ENCODE measurements at regions not wholly inside any gene's neighbourhood (a gene's known extent, or its start where the extent isn't known, plus 50 kb on each side); places are given as distances from the start of the nearest gene placed in this dataset.

GRCh38 chr15:62979252-62979651, 63.3 kb upstream of the TPM1 start:
- no peaks in the 10 kb centered on the region for H3K36me3 ChIP-seq (replicated peaks in 1 of 2; ENCODE audit: control insufficient read depth in 2 of 2, insufficient read depth in 2 of 2, low read length in 2 of 2)
- H3K18ac ChIP-seq (ENCODE audit: low read length), result no peak overlapping the region
- no peak overlapping the region for H2AK5ac ChIP-seq (ENCODE audit: low read depth, low read length)
- no peak for DNase-seq (ENCODE audit: low spot score)
- no peak overlapping the region for H4K91ac ChIP-seq (ENCODE audit: low read depth, low read length, poor library complexity)
- H2BK5ac ChIP-seq (ENCODE audit: low read length), result no peak overlapping the region
- H3K9me3 ChIP-seq (replicated peaks in 1 of 2; ENCODE audit: control insufficient read depth in 2 of 2, insufficient read depth in 1 of 2, low read depth in 1 of 2, low read length in 2 of 2), result no peaks in the 10 kb centered on the region
- no peak overlapping the region for H3K14ac ChIP-seq (ENCODE audit: low read length)
- H3K4ac ChIP-seq (ENCODE audit: low read length), result no peak overlapping the region
- no peak overlapping the region for H3K4me3 ChIP-seq (ENCODE audit: low read length in 2 of 2)
- no peak overlapping the region for H3K23ac ChIP-seq (ENCODE audit: low read depth, low read length, poor library complexity)
- peak overlapping the region; percentile 14 for H2BK120ac ChIP-seq (ENCODE audit: low read depth, low read length)
- H3K4me1 ChIP-seq (ENCODE audit: control insufficient read depth in 2 of 2, insufficient read depth in 1 of 2, low read depth in 1 of 2, low read length in 2 of 2), result peaks cover 6 to 21% of the 10 kb centered on the region in 2 donors
- H3K79me1 ChIP-seq (ENCODE audit: low read depth, low read length), result no peaks in the 10 kb centered on the region
- WGBS, 2 donors (ENCODE audit: extremely low coverage in 2 of 2, insufficient read length in 2 of 2, insufficient replicate concordance in 1 of 2), result no CpG with 5 or more reads among the region's 1 CpG
- no peak overlapping the region for H4K8ac ChIP-seq (ENCODE audit: low read depth, low read length)
- H3K27ac ChIP-seq (replicated peaks; ENCODE audit: low read length), result no peak overlapping the region
- no peak overlapping the region for H3K4me2 ChIP-seq (ENCODE audit: insufficient read depth, low read length, poor library complexity, severe bottlenecking)
- no peak overlapping the region for H2AFZ ChIP-seq (ENCODE audit: low read length)
- peaks cover 0 to 2% (median 0%) of the 10 kb centered on the region in 3 experiments for H3K27me3 ChIP-seq (ENCODE audit: control insufficient read depth in 3 of 3, insufficient read depth in 3 of 3, low read depth in 1 of 3, low read length in 3 of 3)
- H2BK12ac ChIP-seq (ENCODE audit: low read length), result no peak overlapping the region
- H3K9ac ChIP-seq (ENCODE audit: low read depth, low read length, poor library complexity), result no peak overlapping the region
- H2BK15ac ChIP-seq (ENCODE audit: low read length), result no peak overlapping the region

DNA sequence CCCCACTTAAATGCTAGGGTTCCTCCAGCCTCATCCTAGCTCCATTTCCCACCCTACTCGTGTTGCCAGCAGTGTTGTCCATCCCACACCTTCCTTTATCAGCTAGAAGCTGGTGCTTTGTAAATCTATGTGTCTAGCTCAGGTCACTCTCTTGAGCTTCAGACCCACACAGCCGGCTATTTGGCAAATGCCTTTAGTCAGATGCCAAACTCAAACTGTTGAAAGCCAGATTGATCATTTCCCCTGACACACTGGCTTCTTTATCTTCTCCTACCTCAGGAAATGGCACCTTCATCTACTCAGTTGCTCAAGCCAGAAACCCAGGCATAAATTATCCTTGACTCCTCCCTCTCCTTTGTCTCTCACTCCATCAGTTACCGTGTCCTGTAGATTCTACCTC, 61.5 kb upstream of the TPM1 start:
- Histone ChIP-seq H3K9ac (ENCODE audit: low read depth, low read length, poor library complexity) (no peak overlapping the region), H3K27me3 (ENCODE audit: control insufficient read depth in 3 of 3, insufficient read depth in 3 of 3, low read depth in 1 of 3, low read length in 3 of 3) (no peaks in the 10 kb centered on the region), H3K4me2 (ENCODE audit: insufficient read depth, low read length, poor library complexity, severe bottlenecking) (no peak overlapping the region), H3K18ac (ENCODE audit: low read length) (no peak overlapping the region), H4K8ac (ENCODE audit: low read depth, low read length) (no peak overlapping the region), H3K23ac (ENCODE audit: low read depth, low read length, poor library complexity) (no peak overlapping the region), H3K4ac (ENCODE audit: low read length) (no peak overlapping the region), H3K14ac (ENCODE audit: low read length) (no peak overlapping the region), H2BK5ac (ENCODE audit: low read length) (no peak overlapping the region), H3K79me1 (ENCODE audit: low read depth, low read length) (no peaks in the 10 kb centered on the region), H3K27ac (replicated peaks; ENCODE audit: low read length) (no peak overlapping the region), H2BK15ac (ENCODE audit: low read length) (no peak overlapping the region), H3K9me3 (replicated peaks in 1 of 2; ENCODE audit: control insufficient read depth in 2 of 2, insufficient read depth in 1 of 2, low read depth in 1 of 2, low read length in 2 of 2) (no peaks in the 10 kb centered on the region), H2AFZ (ENCODE audit: low read length) (no peak overlapping the region), H3K4me3 (ENCODE audit: low read length in 2 of 2) (no peak overlapping the region), H2BK120ac (ENCODE audit: low read depth, low read length) (no peak overlapping the region), H4K91ac (ENCODE audit: low read depth, low read length, poor library complexity) (no peak overlapping the region), H2BK12ac (ENCODE audit: low read length) (no peak overlapping the region), H3K36me3 (replicated peaks in 1 of 2; ENCODE audit: control insufficient read depth in 2 of 2, insufficient read depth in 2 of 2, low read length in 2 of 2) (no peaks in the 10 kb centered on the region), H2AK5ac (ENCODE audit: low read depth, low read length) (no peak overlapping the region), H3K4me1 (ENCODE audit: control insufficient read depth in 2 of 2, insufficient read depth in 1 of 2, low read depth in 1 of 2, low read length in 2 of 2) (peaks cover 6 to 19% of the 10 kb centered on the region in 2 donors)
- no CpG with 5 or more reads among the region's 3 CpGs for WGBS, 2 donors (ENCODE audit: extremely low coverage in 2 of 2, insufficient read length in 2 of 2, insufficient replicate concordance in 1 of 2)
- DNase-seq (ENCODE audit: low spot score), result no peak

DNA sequence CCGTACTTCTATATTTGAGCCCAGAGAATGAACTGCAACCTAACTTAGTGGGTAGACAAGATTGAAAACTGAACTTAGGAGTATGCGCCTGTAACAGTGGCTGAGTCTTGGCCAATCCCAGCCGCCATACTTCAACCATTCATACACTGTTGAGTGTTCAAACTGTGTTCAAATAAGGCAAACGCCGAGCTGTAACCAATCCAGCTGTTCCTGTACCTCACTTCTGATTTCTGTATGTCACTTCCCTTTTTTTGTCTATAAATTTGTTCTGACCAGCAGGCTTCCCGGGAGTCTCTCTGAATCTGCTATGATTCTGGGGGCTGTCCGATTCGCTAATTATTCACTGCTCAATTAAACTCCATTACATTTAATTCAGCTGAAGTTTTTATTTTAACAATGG, 58.6 kb upstream of the TPM1 start:
- Histone ChIP-seq H2BK12ac (ENCODE audit: low read length) (no peak overlapping the region), H3K4ac (ENCODE audit: low read length) (no peak overlapping the region), H3K27me3 (ENCODE audit: control insufficient read depth in 3 of 3, insufficient read depth in 3 of 3, low read depth in 1 of 3, low read length in 3 of 3) (peaks cover 0 to 14% (median 0%) of the 10 kb centered on the region in 3 experiments), H2BK5ac (ENCODE audit: low read length) (no peak overlapping the region), H3K36me3 (replicated peaks in 1 of 2; ENCODE audit: control insufficient read depth in 2 of 2, insufficient read depth in 2 of 2, low read length in 2 of 2) (no peaks in the 10 kb centered on the region), H3K18ac (ENCODE audit: low read length) (no peak overlapping the region), H3K4me2 (ENCODE audit: insufficient read depth, low read length, poor library complexity, severe bottlenecking) (no peak overlapping the region), H4K8ac (ENCODE audit: low read depth, low read length) (no peak overlapping the region), H2AFZ (ENCODE audit: low read length) (no peak overlapping the region), H3K27ac (replicated peaks; ENCODE audit: low read length) (no peak overlapping the region), H3K4me3 (ENCODE audit: low read length in 2 of 2) (no peak overlapping the region), H2AK5ac (ENCODE audit: low read depth, low read length) (no peak overlapping the region), H2BK15ac (ENCODE audit: low read length) (no peak overlapping the region), H3K79me1 (ENCODE audit: low read depth, low read length) (no peaks in the 10 kb centered on the region), H3K14ac (ENCODE audit: low read length) (no peak overlapping the region), H2BK120ac (ENCODE audit: low read depth, low read length) (no peak overlapping the region), H4K91ac (ENCODE audit: low read depth, low read length, poor library complexity) (no peak overlapping the region), H3K4me1 (ENCODE audit: control insufficient read depth in 2 of 2, insufficient read depth in 1 of 2, low read depth in 1 of 2, low read length in 2 of 2) (peaks cover 0 to 8% of the 10 kb centered on the region in 2 donors), H3K23ac (ENCODE audit: low read depth, low read length, poor library complexity) (no peak overlapping the region), H3K9ac (ENCODE audit: low read depth, low read length, poor library complexity) (no peak overlapping the region), H3K9me3 (replicated peaks in 1 of 2; ENCODE audit: control insufficient read depth in 2 of 2, insufficient read depth in 1 of 2, low read depth in 1 of 2, low read length in 2 of 2) (no peaks in the 10 kb centered on the region)
- WGBS, 2 donors (ENCODE audit: extremely low coverage in 2 of 2, insufficient read length in 2 of 2, insufficient replicate concordance in 1 of 2), result no CpG with 5 or more reads among the region's 8 CpGs
- DNase-seq (ENCODE audit: low spot score), result no peak

GRCh38 chr15:62985768-62986167, 56.8 kb upstream of the TPM1 start:
- Histone ChIP-seq H2AK5ac (ENCODE audit: low read depth, low read length) (no peak overlapping the region), H3K4me3 (ENCODE audit: low read length in 2 of 2) (no peak overlapping the region), H3K23ac (ENCODE audit: low read depth, low read length, poor library complexity) (no peak overlapping the region), H3K36me3 (replicated peaks in 1 of 2; ENCODE audit: control insufficient read depth in 2 of 2, insufficient read depth in 2 of 2, low read length in 2 of 2) (no peaks in the 10 kb centered on the region), H3K4me2 (ENCODE audit: insufficient read depth, low read length, poor library complexity, severe bottlenecking) (no peak overlapping the region), H3K4ac (ENCODE audit: low read length) (no peak overlapping the region), H3K79me1 (ENCODE audit: low read depth, low read length) (no peaks in the 10 kb centered on the region), H2BK120ac (ENCODE audit: low read depth, low read length) (no peak overlapping the region), H3K4me1 (ENCODE audit: control insufficient read depth in 2 of 2, insufficient read depth in 1 of 2, low read depth in 1 of 2, low read length in 2 of 2) (peaks cover 0 to 9% of the 10 kb centered on the region in 2 donors), H4K91ac (ENCODE audit: low read depth, low read length, poor library complexity) (no peak overlapping the region), H2BK12ac (ENCODE audit: low read length) (no peak overlapping the region), H4K8ac (ENCODE audit: low read depth, low read length) (no peak overlapping the region), H3K9me3 (replicated peaks in 1 of 2; ENCODE audit: control insufficient read depth in 2 of 2, insufficient read depth in 1 of 2, low read depth in 1 of 2, low read length in 2 of 2) (no peaks in the 10 kb centered on the region), H3K14ac (ENCODE audit: low read length) (no peak overlapping the region), H2BK15ac (ENCODE audit: low read length) (peak overlapping the region; percentile 59), H2AFZ (ENCODE audit: low read length) (no peak overlapping the region), H3K9ac (ENCODE audit: low read depth, low read length, poor library complexity) (no peak overlapping the region), H3K18ac (ENCODE audit: low read length) (peak overlapping the region; percentile 9), H3K27me3 (ENCODE audit: control insufficient read depth in 3 of 3, insufficient read depth in 3 of 3, low read depth in 1 of 3, low read length in 3 of 3) (peaks cover 0 to 17% (median 0%) of the 10 kb centered on the region in 3 experiments), H3K27ac (replicated peaks; ENCODE audit: low read length) (no peak overlapping the region), H2BK5ac (ENCODE audit: low read length) (no peak overlapping the region)
- DNase-seq (ENCODE audit: low spot score), result no peak
- no CpG with 5 or more reads among the region's 6 CpGs for WGBS, 2 donors (ENCODE audit: extremely low coverage in 2 of 2, insufficient read length in 2 of 2, insufficient replicate concordance in 1 of 2)
